Neural progenitor cell (in vitro differentiated cells): ENCODE measurements at regions not wholly inside any gene's neighbourhood (a gene's known extent, or its start where the extent isn't known, plus 50 kb on each side); places are given as distances from the start of the nearest gene placed in this dataset.

ENCODE experiments used
- DNase-seq: peaks from one replicate; pipeline ENCODE4 v3.0.0-alpha.2; 2016; ENCODE audit warnings: low spot score
- H2AFZ ChIP-seq: fragments of 200-600 bp; sonication (generic); replicated peaks from 2 replicates; pipeline ENCODE4 v1.6.1; 2016; ENCODE audit warnings: antibody characterized with exemption
- H3F3A ChIP-seq: fragments of 200-600 bp; sonication (generic); 2 replicates; pipeline ENCODE4 v1.6.1; 2016; ENCODE audit warnings: antibody characterized with exemption, low read depth
- H3K27ac ChIP-seq: fragments of 200-600 bp; sonication (generic); 2 replicates; pipeline ENCODE4 v1.5.1; 2016; ENCODE audit warnings: mild to moderate bottlenecking
- H3K27me3 ChIP-seq: fragments of 200-600 bp; sonication (generic); 2 replicates; pipeline ENCODE4 v1.6.1; 2016; ENCODE audit warnings: mild to moderate bottlenecking, moderate library complexity
- H3K36me3 ChIP-seq: fragments of 200-600 bp; sonication (generic); 2 replicates; pipeline ENCODE4 v1.5.1; 2016
- H3K4me1 ChIP-seq: fragments of 200-600 bp; sonication (generic); 2 replicates; pipeline ENCODE4 v1.6.1; 2016; ENCODE audit warnings: mixed run types
- H3K4me2 ChIP-seq: fragments of 200-600 bp; sonication (generic); 2 replicates; pipeline ENCODE4 v1.6.1; 2016
- H3K4me3 ChIP-seq: fragments of 200-600 bp; sonication (generic); 2 replicates; pipeline ENCODE4 v1.5.1; 2016
- H3K79me2 ChIP-seq: fragments of 200-600 bp; sonication (generic); 2 replicates; pipeline ENCODE4 v1.6.1; 2016; ENCODE audit warnings: low read depth
- H3K9ac ChIP-seq: fragments of 200-600 bp; sonication (generic); 2 replicates; pipeline ENCODE4 v1.6.1; 2016
- H3K9me3 ChIP-seq: fragments of 200-600 bp; sonication (generic); 2 replicates; pipeline ENCODE4 v1.5.1; 2016; ENCODE audit warnings: low read depth
- H4K20me1 ChIP-seq: fragments of 200-600 bp; sonication (generic); 2 replicates; pipeline ENCODE4 v1.6.1; 2016; ENCODE audit warnings: low read depth
- H3K27ac Mint-ChIP-seq: 3 replicates; pipeline ENCODE4 v1.8.0; 2021; ENCODE audit warnings: mixed read lengths
- H3K27me3 Mint-ChIP-seq: 2 replicates; pipeline ENCODE4 v1.8.0; 2022; ENCODE audit warnings: low read depth, mild to moderate bottlenecking, inconsistent platforms, moderate library complexity, mixed read lengths; ENCODE audit not compliant: insufficient read depth
- H3K36me3 Mint-ChIP-seq: 3 replicates; pipeline ENCODE4 v1.8.0; 2021; ENCODE audit warnings: mixed read lengths
- H3K4me1 Mint-ChIP-seq: 3 replicates; pipeline ENCODE4 v1.8.0; 2021; ENCODE audit warnings: mixed read lengths
- H3K4me3 Mint-ChIP-seq: 3 replicates; pipeline ENCODE4 v1.8.0; 2021; ENCODE audit warnings: mild to moderate bottlenecking, moderate library complexity, mixed read lengths
- H3K9me3 Mint-ChIP-seq: 3 replicates; pipeline ENCODE4 v1.8.0; 2020; ENCODE audit warnings: mixed read lengths
- EZH2 ChIP-seq: fragments of 200-600 bp; sonication (generic); IDR thresholded peaks from 2 replicates; pipeline ENCODE4 v1.6.1; 2017; ENCODE audit warnings: antibody characterized with exemption, mild to moderate bottlenecking, moderate library complexity
- EZH2phosphoT487 ChIP-seq: fragments of 200-600 bp; sonication (generic); IDR thresholded peaks from 2 replicates; pipeline ENCODE4 v1.6.1; 2017; ENCODE audit warnings: antibody characterized with exemption
- TF ChIP-seq, protein P1 (sequence below): fragments of 200-600 bp; sonication (generic); IDR thresholded peaks from 2 replicates; pipeline ENCODE4 v1.5.1; 2017; ENCODE audit warnings: antibody characterized with exemption, mild to moderate bottlenecking

DNA sequence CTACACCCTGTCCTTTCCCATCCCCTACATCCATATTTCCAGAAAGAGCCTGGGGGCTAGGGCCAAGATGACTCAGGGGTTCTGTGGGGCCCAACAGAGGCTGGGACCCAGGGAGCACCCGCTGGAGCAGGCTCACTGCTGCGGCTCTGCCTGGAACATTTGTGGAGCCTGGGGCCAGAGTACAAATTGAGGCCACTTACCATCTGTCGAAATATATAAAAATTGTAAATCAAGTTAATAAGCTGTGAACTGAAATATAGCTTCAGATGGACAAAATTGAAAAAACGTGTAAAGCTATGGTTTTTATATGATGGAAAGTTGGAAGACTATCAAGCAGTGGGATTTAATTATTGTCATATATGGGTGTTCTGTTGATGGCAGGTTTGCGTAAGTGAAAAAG lies 82.9 kb upstream of the ATXN1 start:
- Mint-ChIP-seq H3K4me3 (no peak overlapping the region), H3K36me3 (no peaks in the 10 kb centered on the region), H3K27me3 (no peaks in the 10 kb centered on the region), H3K4me1 (peaks cover 5% of the 10 kb centered on the region), H3K9me3 (no peaks in the 10 kb centered on the region), H3K27ac (no peak overlapping the region)
- peaks cover 6% of the 10 kb centered on the region for H3K4me1 ChIP-seq
- no peak for DNase-seq
- TF ChIP-seq EZH2 (no peak), EZH2phosphoT487 (no peak)
- TF ChIP-seq, protein P1, sequence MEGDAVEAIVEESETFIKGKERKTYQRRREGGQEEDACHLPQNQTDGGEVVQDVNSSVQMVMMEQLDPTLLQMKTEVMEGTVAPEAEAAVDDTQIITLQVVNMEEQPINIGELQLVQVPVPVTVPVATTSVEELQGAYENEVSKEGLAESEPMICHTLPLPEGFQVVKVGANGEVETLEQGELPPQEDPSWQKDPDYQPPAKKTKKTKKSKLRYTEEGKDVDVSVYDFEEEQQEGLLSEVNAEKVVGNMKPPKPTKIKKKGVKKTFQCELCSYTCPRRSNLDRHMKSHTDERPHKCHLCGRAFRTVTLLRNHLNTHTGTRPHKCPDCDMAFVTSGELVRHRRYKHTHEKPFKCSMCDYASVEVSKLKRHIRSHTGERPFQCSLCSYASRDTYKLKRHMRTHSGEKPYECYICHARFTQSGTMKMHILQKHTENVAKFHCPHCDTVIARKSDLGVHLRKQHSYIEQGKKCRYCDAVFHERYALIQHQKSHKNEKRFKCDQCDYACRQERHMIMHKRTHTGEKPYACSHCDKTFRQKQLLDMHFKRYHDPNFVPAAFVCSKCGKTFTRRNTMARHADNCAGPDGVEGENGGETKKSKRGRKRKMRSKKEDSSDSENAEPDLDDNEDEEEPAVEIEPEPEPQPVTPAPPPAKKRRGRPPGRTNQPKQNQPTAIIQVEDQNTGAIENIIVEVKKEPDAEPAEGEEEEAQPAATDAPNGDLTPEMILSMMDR = no peak
- no peak overlapping the region for H3K4me3 ChIP-seq
- no peak overlapping the region for H3K9ac ChIP-seq
- H2AFZ ChIP-seq = no peak overlapping the region
- no peaks in the 10 kb centered on the region for H3K36me3 ChIP-seq
- no peaks in the 10 kb centered on the region for H3F3A ChIP-seq
- no peaks in the 10 kb centered on the region for H3K27me3 ChIP-seq
- no peaks in the 10 kb centered on the region for H4K20me1 ChIP-seq
- H3K4me2 ChIP-seq = no peak overlapping the region
- H3K27ac ChIP-seq = no peak overlapping the region
- H3K79me2 ChIP-seq = no peaks in the 10 kb centered on the region
- H3K9me3 ChIP-seq = no peaks in the 10 kb centered on the region

DNA sequence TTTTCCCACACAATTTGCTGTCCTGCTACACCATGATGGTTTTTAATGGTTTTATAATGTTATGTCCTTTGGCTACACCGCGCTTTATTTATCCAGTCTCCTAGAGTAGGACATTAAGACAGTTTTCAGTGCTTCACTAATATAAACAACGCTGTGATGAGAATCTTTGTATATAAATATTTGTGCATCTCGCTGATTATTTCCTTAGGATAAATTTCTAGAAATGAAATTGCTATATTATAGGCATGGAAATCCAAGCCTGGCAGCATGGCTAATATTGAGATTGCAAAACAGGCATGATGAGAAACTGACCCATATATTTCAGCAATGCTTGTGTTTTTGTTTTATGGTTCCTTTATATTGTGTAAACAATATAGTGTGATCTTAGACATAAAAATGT lies 81.4 kb upstream of the ATXN1 start:
- no peak overlapping the region for H3K4me3 ChIP-seq
- no peak overlapping the region for H3K4me2 ChIP-seq
- H3K9ac ChIP-seq = no peak overlapping the region
- H3K36me3 ChIP-seq = no peaks in the 10 kb centered on the region
- no peaks in the 10 kb centered on the region for H4K20me1 ChIP-seq
- no peaks in the 10 kb centered on the region for H3K9me3 ChIP-seq
- no peak overlapping the region for H3K27ac Mint-ChIP-seq
- TF ChIP-seq EZH2phosphoT487 (no peak), EZH2 (no peak)
- TF ChIP-seq, protein P1 = no peak
- peaks cover 6% of the 10 kb centered on the region for H3K4me1 ChIP-seq
- no peak overlapping the region for H3K4me3 Mint-ChIP-seq
- H3K79me2 ChIP-seq = no peaks in the 10 kb centered on the region
- H3K27ac ChIP-seq = no peak overlapping the region
- no peak overlapping the region for H2AFZ ChIP-seq
- DNase-seq = no peak
- peaks cover 2% of the 10 kb centered on the region for H3K27me3 Mint-ChIP-seq
- no peaks in the 10 kb centered on the region for H3F3A ChIP-seq
- peaks cover 5% of the 10 kb centered on the region for H3K4me1 Mint-ChIP-seq
- no peaks in the 10 kb centered on the region for H3K9me3 Mint-ChIP-seq
- H3K27me3 ChIP-seq = no peaks in the 10 kb centered on the region
- H3K36me3 Mint-ChIP-seq = no peaks in the 10 kb centered on the region

DNA sequence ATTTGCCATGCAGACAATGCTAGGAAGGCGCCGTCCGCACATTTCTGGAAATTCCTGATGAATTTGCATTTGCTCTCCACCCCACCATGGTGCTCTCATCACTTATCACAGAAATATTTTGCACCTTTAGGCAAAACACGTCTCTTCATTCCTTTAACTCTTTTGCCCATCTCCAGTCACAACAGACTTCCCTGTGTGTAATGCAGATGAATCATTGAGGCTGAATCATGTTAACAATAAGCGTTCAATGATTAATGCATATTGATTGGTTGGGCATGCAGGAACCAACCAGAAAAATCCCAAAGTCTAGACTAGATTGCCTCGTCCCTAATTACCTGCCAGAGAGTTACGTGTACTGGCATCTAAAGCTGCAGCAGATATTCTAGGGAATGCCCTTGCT lies 80.0 kb upstream of the ATXN1 start:
- peaks cover 9% of the 10 kb centered on the region for H3F3A ChIP-seq
- Mint-ChIP-seq H3K27ac (no peak overlapping the region), H3K4me1 (peaks cover 10% of the 10 kb centered on the region), H3K27me3 (peaks cover 2% of the 10 kb centered on the region), H3K4me3 (no peak overlapping the region), H3K36me3 (no peaks in the 10 kb centered on the region), H3K9me3 (no peaks in the 10 kb centered on the region)
- H3K4me3 ChIP-seq = no peak overlapping the region
- H3K79me2 ChIP-seq = no peaks in the 10 kb centered on the region
- DNase-seq = no peak
- H3K4me1 ChIP-seq = peaks cover 15% of the 10 kb centered on the region
- H3K36me3 ChIP-seq = no peaks in the 10 kb centered on the region
- H3K4me2 ChIP-seq = no peak overlapping the region
- TF ChIP-seq, protein P1 = no peak
- no peak for TF ChIP-seq EZH2
- TF ChIP-seq EZH2phosphoT487 = no peak
- no peak overlapping the region for H3K9ac ChIP-seq
- no peaks in the 10 kb centered on the region for H3K9me3 ChIP-seq
- H4K20me1 ChIP-seq = no peaks in the 10 kb centered on the region
- no peak overlapping the region for H3K27ac ChIP-seq
- no peaks in the 10 kb centered on the region for H3K27me3 ChIP-seq
- no peak overlapping the region for H2AFZ ChIP-seq

DNA sequence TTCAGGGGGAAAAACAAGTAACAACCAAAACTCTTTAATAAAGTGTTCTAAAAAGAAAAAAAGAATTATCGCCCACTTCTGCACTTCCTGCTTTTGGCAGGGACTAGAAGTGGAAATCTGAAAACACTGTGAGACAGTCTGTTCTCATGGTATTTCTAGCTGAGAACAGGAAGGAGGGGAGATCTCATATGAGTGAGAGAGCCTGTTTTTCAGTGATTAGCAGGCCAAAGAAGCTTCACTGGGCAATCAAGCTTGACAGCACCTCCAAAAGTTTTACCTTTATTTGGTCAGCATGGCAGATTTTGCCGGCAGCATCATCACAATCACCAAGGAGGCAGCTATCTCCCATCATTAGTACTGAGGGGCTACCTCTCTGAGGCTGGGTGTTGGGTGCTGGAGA lies 79.5 kb upstream of the ATXN1 start:
- Mint-ChIP-seq H3K27ac (no peak overlapping the region), H3K4me3 (no peak overlapping the region), H3K4me1 (peaks cover 13% of the 10 kb centered on the region), H3K27me3 (peaks cover 2% of the 10 kb centered on the region), H3K36me3 (no peaks in the 10 kb centered on the region), H3K9me3 (no peaks in the 10 kb centered on the region)
- no peak for DNase-seq
- Histone ChIP-seq H3K4me3 (no peak overlapping the region), H3K9me3 (no peaks in the 10 kb centered on the region), H3K4me2 (no peak overlapping the region), H3K4me1 (peaks cover 20% of the 10 kb centered on the region), H3F3A (peaks cover 14% of the 10 kb centered on the region), H3K9ac (no peak overlapping the region), H4K20me1 (no peaks in the 10 kb centered on the region), H3K27me3 (no peaks in the 10 kb centered on the region), H3K27ac (no peak overlapping the region), H3K36me3 (no peaks in the 10 kb centered on the region), H3K79me2 (no peaks in the 10 kb centered on the region), H2AFZ (peak overlapping the region; percentile 4)
- TF ChIP-seq EZH2phosphoT487 (no peak), EZH2 (no peak)
- TF ChIP-seq, protein P1 = no peak
